Ishikawa (cell line): ENCODE measurements at regions not wholly inside any gene's neighbourhood (a gene's known extent, or its start where the extent isn't known, plus 50 kb on each side); places are given as distances from the start of the nearest gene placed in this dataset.

Experiments
- CEBPB ChIP-seq: IDR thresholded peaks from 2 replicates; pipeline ENCODE4 v1.6.1; 2012
- EP300 ChIP-seq: IDR thresholded peaks from 2 replicates; pipeline ENCODE4 v1.6.1; 2012; ENCODE audit warnings: borderline replicate concordance
- FOXM1 ChIP-seq: IDR thresholded peaks from 2 replicates; pipeline ENCODE4 v1.6.1; 2012; ENCODE audit warnings: low read depth, borderline replicate concordance
- MAX ChIP-seq: IDR thresholded peaks from 2 replicates; pipeline ENCODE4 v1.6.1; 2012
- NFIC ChIP-seq: IDR thresholded peaks from 2 replicates; pipeline ENCODE4 v1.6.1; 2012
- RAD21 ChIP-seq: IDR thresholded peaks from 2 replicates; pipeline ENCODE4 v1.6.1; 2012; ENCODE audit warnings: low read depth
- REST ChIP-seq: IDR thresholded peaks from 2 replicates; pipeline ENCODE4 v1.6.1; 2012; ENCODE audit warnings: low read depth, mild to moderate bottlenecking
- TAF1 ChIP-seq: IDR thresholded peaks from 2 replicates; pipeline ENCODE4 v1.6.1; 2012; ENCODE audit warnings: low read depth, mild to moderate bottlenecking
- TCF12 ChIP-seq: IDR thresholded peaks from 2 replicates; pipeline ENCODE4 v1.6.1; 2012; ENCODE audit warnings: low read depth
- USF1 ChIP-seq: IDR thresholded peaks from 2 replicates; pipeline ENCODE4 v1.6.1; 2012
- YY1 ChIP-seq: IDR thresholded peaks from 2 replicates; pipeline ENCODE4 v1.6.1; 2012; ENCODE audit warnings: low read depth
- ZBTB7A ChIP-seq: IDR thresholded peaks from 2 replicates; pipeline ENCODE4 v1.6.1; 2012; ENCODE audit warnings: low read depth

GRCh38 chr5:24923400-24923799 lies 278.6 kb upstream of the CDH10 start:
- TF ChIP-seq USF1 = no peak
- TF ChIP-seq REST = no peak
- TF ChIP-seq CEBPB = no peak

GRCh38 chr5:24918676-24919075 lies 273.9 kb upstream of the CDH10 start:
- no peak for TF ChIP-seq RAD21

GRCh38 chr5:24916863-24917262 lies 272.1 kb upstream of the CDH10 start:
- TF ChIP-seq ZBTB7A (no peak), FOXM1 (no peak), REST (no peak), MAX (no peak), YY1 (no peak)

- TF ChIP-seq NFIC = no peak
- peak; percentile 67 for TF ChIP-seq REST
These were observed 264.4 kb upstream of the CDH10 start for GRCh38 chr5:24909210-24909609.

- TF ChIP-seq RAD21 (no peak), YY1 (no peak), TCF12 (no peak), REST (no peak), TAF1 (no peak)
These were observed 261.9 kb upstream of the CDH10 start for GRCh38 chr5:24906689-24907088.

GRCh38 chr5:24904981-24905517 lies 260.3 kb upstream of the CDH10 start:
- no peak for TF ChIP-seq EP300
- no peak for TF ChIP-seq RAD21
- no peak for TF ChIP-seq MAX
- TF ChIP-seq CEBPB = no peak
